HG02610 (cell line): ENCODE measurements at regions not wholly inside any gene's neighbourhood (a gene's known extent, or its start where the extent isn't known, plus 50 kb on each side); places are given as distances from the start of the nearest gene placed in this dataset.

Experiments used
- ATAC-seq: cut with Tn5 transposase; IDR thresholded peaks from one replicate; pipeline ENCODE4 v1.9.1; 2021; ENCODE audit warnings: mild to moderate bottlenecking, moderate library complexity; ENCODE audit not compliant: unreplicated experiment

GRCh38 chr9:20135119-20135697 is 346.4 kb upstream of the SLC24A2 start:
- ATAC-seq = no peak

GRCh38 chr9:20125727-20126126 is 336.9 kb upstream of the SLC24A2 start:
- ATAC-seq = no peak

GRCh38 chr9:20119566-20119965 is 330.7 kb upstream of the SLC24A2 start:
- no peak for ATAC-seq

- ATAC-seq = no peak
These were observed 329.1 kb upstream of the SLC24A2 start for GRCh38 chr9:20117986-20118385.

GRCh38 chr9:20117482-20117881 is 328.6 kb upstream of the SLC24A2 start:
- ATAC-seq = no peak

GRCh38 chr9:20114974-20115373 is 326.1 kb upstream of the SLC24A2 start:
- no peak for ATAC-seq

GRCh38 chr9:20112205-20112783 is 323.5 kb upstream of the SLC24A2 start:
- ATAC-seq = no peak

GRCh38 chr9:20111173-20111843 is 322.5 kb upstream of the SLC24A2 start:
- no peak for ATAC-seq

- ATAC-seq = no peak
These were observed 306.7 kb upstream of the SLC24A2 start for GRCh38 chr9:20095430-20096092.

GRCh38 chr9:20092561-20092960 is 303.7 kb upstream of the SLC24A2 start:
- ATAC-seq = no peak

- no peak for ATAC-seq
These were observed 298.6 kb upstream of the SLC24A2 start for GRCh38 chr9:20087481-20087880.

- no peak for ATAC-seq
These were observed 297.0 kb upstream of the SLC24A2 start for GRCh38 chr9:20085842-20086241.

- no peak for ATAC-seq
These were observed 295.3 kb upstream of the SLC24A2 start for GRCh38 chr9:20084125-20084524.

- no peak for ATAC-seq
These were observed 294.6 kb upstream of the SLC24A2 start for GRCh38 chr9:20083390-20083789.

GRCh38 chr9:20082831-20083230 is 294.0 kb upstream of the SLC24A2 start:
- no peak for ATAC-seq

GRCh38 chr9:20082406-20082805 is 293.6 kb upstream of the SLC24A2 start:
- no peak for ATAC-seq

- ATAC-seq = no peak
These were observed 289.4 kb upstream of the SLC24A2 start for GRCh38 chr9:20078246-20078645.

GRCh38 chr9:20074291-20074690 is 285.5 kb upstream of the SLC24A2 start:
- ATAC-seq = no peak

GRCh38 chr9:20070336-20070735 is 281.5 kb upstream of the SLC24A2 start:
- ATAC-seq = no peak

- ATAC-seq = no peak
These were observed 277.2 kb upstream of the SLC24A2 start for GRCh38 chr9:20065796-20066700.

- no peak for ATAC-seq
These were observed 276.2 kb upstream of the SLC24A2 start for GRCh38 chr9:20065046-20065445.
